CD14-positive monocyte (primary cell): ENCODE measurements at regions not wholly inside any gene's neighbourhood (a gene's known extent, or its start where the extent isn't known, plus 50 kb on each side); places are given as distances from the start of the nearest gene placed in this dataset.

Experiments
- DNase-seq, 3 donors: peaks; one replicate each; pipeline ENCODE4 v3.0.0-alpha.2; 2011 to 2022
- H2AFZ ChIP-seq: 2 replicates; pipeline ENCODE4 v1.6.0; 2012; ENCODE audit warnings: mild to moderate bottlenecking, low read depth, low read length, inconsistent platforms; ENCODE audit not compliant: insufficient read depth, poor library complexity, severe bottlenecking
- H3K27ac ChIP-seq, 2 donors: 1 replicate in 1 of 2; 2 replicates in 1 of 2; pipeline ENCODE4 v1.5.1; 2012 to 2013; ENCODE audit warnings: low read length in 2 of 2, control low read depth in 1 of 2, inconsistent platforms in 1 of 2, low read depth in 1 of 2, mild to moderate bottlenecking in 1 of 2
- H3K27me3 ChIP-seq, 2 donors: one replicate each; pipeline versions ENCODE4 v1.6.0 to v1.6.1; 2011 to 2013; ENCODE audit warnings: low read length in 2 of 2; ENCODE audit not compliant: control insufficient read depth in 2 of 2, insufficient read depth in 2 of 2
- H3K36me3 ChIP-seq, 2 donors: replicated peaks in 1 of 2; 1 replicate in 1 of 2; 2 replicates in 1 of 2; pipeline versions ENCODE4 v1.5.1 to v1.6.1; 2012 to 2013; ENCODE audit warnings: low read length in 2 of 2, control low read depth in 1 of 2, inconsistent platforms in 1 of 2, mild to moderate bottlenecking in 1 of 2; ENCODE audit not compliant: insufficient read depth in 2 of 2, control insufficient read depth in 1 of 2
- H3K4me1 ChIP-seq, 2 donors: 1 replicate in 1 of 2; 2 replicates in 1 of 2; pipeline versions ENCODE4 v1.5.1 to v1.6.1; 2012 to 2013; ENCODE audit warnings: low read length in 2 of 2, control low read depth in 1 of 2, inconsistent platforms in 1 of 2, mild to moderate bottlenecking in 1 of 2, moderate library complexity in 1 of 2; ENCODE audit not compliant: insufficient read depth in 2 of 2, control insufficient read depth in 1 of 2
- H3K4me2 ChIP-seq: replicated peaks from 2 replicates; pipeline ENCODE3; 2012; ENCODE audit warnings: low read length, moderate library complexity, mild to moderate bottlenecking; ENCODE audit not compliant: poor library complexity, severe bottlenecking; ENCODE audit errors: extremely low read depth
- H3K4me3 ChIP-seq, 3 experiments: fragments of 200-600 bp in 1 of 3; sonication (generic) in 1 of 3; replicated peaks in 1 of 3; 1 replicate in 2 of 3; 2 replicates in 1 of 3; pipeline ENCODE4 v1.5.1; 2011 to 2013; ENCODE audit warnings: low read length in 3 of 3, mild to moderate bottlenecking in 3 of 3, control low read depth in 2 of 3, low read depth in 2 of 3, inconsistent platforms in 1 of 3, moderate library complexity in 1 of 3
- H3K79me2 ChIP-seq: 2 replicates; pipeline ENCODE4 v1.6.0; 2012; ENCODE audit warnings: mild to moderate bottlenecking, control low read depth, inconsistent platforms, low read length, moderate library complexity; ENCODE audit not compliant: insufficient read depth
- H3K9ac ChIP-seq: 2 replicates; pipeline ENCODE4 v1.6.0; 2017; ENCODE audit warnings: low read length, mild to moderate bottlenecking; ENCODE audit not compliant: insufficient read depth, poor library complexity, severe bottlenecking
- H3K9me3 ChIP-seq, 2 donors: replicated peaks in 1 of 2; 1 replicate in 1 of 2; 2 replicates in 1 of 2; pipeline versions ENCODE4 v1.5.1 to v1.6.1; 2012 to 2013; ENCODE audit warnings: low read length in 2 of 2, control low read depth in 1 of 2; ENCODE audit not compliant: control insufficient read depth in 1 of 2, insufficient read depth in 1 of 2
- H4K20me1 ChIP-seq: 2 replicates; pipeline ENCODE4 v1.6.0; 2012; ENCODE audit warnings: mild to moderate bottlenecking, low read length, control low read depth, moderate library complexity; ENCODE audit not compliant: insufficient read depth
- H3K27ac Mint-ChIP-seq, 7 donors: one replicate each; pipeline ENCODE4 v1.8.0; 2020; ENCODE audit warnings: mild to moderate bottlenecking in 7 of 7, mixed read lengths in 7 of 7, moderate library complexity in 6 of 7, inconsistent platforms in 2 of 7
- H3K27me3 Mint-ChIP-seq, 3 donors: one replicate each; pipeline ENCODE4 v1.8.0; 2021 to 2022; ENCODE audit warnings: low read depth in 3 of 3, mild to moderate bottlenecking in 3 of 3, mixed read lengths in 3 of 3, moderate library complexity in 3 of 3, inconsistent platforms in 1 of 3
- H3K36me3 Mint-ChIP-seq, 2 donors: one replicate each; pipeline ENCODE4 v1.8.0; 2020; ENCODE audit warnings: mixed read lengths in 2 of 2, inconsistent platforms in 1 of 2, mild to moderate bottlenecking in 1 of 2
- H3K4me1 Mint-ChIP-seq: one replicate; pipeline ENCODE4 v1.8.0; 2020; ENCODE audit warnings: mild to moderate bottlenecking, mixed read lengths
- H3K4me3 Mint-ChIP-seq, 2 donors: one replicate each; pipeline ENCODE4 v1.8.0; 2020; ENCODE audit warnings: mild to moderate bottlenecking in 2 of 2, mixed read lengths in 2 of 2, moderate library complexity in 1 of 2
- H3K9me3 Mint-ChIP-seq, 7 donors: one replicate each; pipeline ENCODE4 v1.8.0; 2020 to 2022; ENCODE audit warnings: mixed read lengths in 7 of 7, mild to moderate bottlenecking in 6 of 7, moderate library complexity in 6 of 7, inconsistent platforms in 2 of 7
- WGBS: methylation state at CpG from one replicate; pipeline ENCODE4 v1.1.5; 2013; ENCODE audit warnings: missing lambda C conversion rate; ENCODE audit not compliant: insufficient coverage; 5-methylcytosine and 5-hydroxymethylcytosine counted together
- intact Hi-C, 2 donors: fragments of 100-400 bp; cut with micrococcal nuclease; formaldehyde crosslinking; loops; one replicate each; pipeline versions ENCODE4 v1.15.0 to v1.15.1; 2023
- TF ChIP-seq, protein P1 (sequence below): fragments of 200-600 bp; IDR thresholded peaks from one replicate; pipeline ENCODE4 v1.8.0; 2022; ENCODE audit warnings: antibody characterized with exemption, mild to moderate bottlenecking

DNA sequence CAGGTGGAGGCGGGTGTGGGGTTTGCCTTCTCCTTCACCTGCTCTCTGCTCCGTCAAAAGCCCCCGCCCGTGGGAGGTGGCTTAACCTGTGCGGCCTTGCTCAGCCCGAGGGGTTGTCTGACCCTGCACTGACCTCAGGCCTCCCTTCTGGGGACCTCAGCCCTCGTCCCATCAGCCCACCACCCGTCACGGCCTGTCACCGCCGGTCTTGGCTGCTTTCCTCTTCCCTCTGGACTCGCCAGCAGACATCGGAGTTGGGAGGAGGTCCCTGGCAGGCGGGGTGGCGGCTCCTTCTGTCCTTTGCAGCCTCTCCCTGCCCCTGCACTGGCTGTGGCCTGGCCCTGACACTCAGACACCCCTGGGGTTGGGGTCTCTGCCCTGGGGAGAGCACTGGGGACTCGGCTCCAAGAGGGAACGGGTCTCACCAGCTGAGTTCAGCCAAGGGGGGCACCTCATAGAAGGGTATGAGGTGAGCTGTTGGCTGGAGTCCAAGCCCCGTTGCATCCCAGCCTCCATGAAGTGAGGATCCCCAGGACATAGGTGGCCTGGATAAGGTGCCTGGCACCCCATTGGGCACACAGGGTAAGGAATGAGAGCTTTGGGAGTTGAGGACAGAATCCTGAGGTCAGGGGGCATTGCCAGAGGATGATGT is 999.6 kb downstream of the BRD1 start:
- H3K4me1 Mint-ChIP-seq = no peaks in the 10 kb centered on the region
- intact Hi-C loops = no loop called here
- no peak overlapping the region for H3K27ac ChIP-seq
- DNase-seq = no peak
- no peaks in the 10 kb centered on the region for H3K36me3 ChIP-seq
- no peak overlapping the region for H3K4me2 ChIP-seq
- H4K20me1 ChIP-seq = no peaks in the 10 kb centered on the region
- H3K27me3 Mint-ChIP-seq = peaks cover 5 to 13% (median 5%) of the 10 kb centered on the region in 3 donors
- H3K27ac Mint-ChIP-seq = no peak overlapping the region
- H3K36me3 Mint-ChIP-seq = no peaks in the 10 kb centered on the region
- TF ChIP-seq, protein P1, sequence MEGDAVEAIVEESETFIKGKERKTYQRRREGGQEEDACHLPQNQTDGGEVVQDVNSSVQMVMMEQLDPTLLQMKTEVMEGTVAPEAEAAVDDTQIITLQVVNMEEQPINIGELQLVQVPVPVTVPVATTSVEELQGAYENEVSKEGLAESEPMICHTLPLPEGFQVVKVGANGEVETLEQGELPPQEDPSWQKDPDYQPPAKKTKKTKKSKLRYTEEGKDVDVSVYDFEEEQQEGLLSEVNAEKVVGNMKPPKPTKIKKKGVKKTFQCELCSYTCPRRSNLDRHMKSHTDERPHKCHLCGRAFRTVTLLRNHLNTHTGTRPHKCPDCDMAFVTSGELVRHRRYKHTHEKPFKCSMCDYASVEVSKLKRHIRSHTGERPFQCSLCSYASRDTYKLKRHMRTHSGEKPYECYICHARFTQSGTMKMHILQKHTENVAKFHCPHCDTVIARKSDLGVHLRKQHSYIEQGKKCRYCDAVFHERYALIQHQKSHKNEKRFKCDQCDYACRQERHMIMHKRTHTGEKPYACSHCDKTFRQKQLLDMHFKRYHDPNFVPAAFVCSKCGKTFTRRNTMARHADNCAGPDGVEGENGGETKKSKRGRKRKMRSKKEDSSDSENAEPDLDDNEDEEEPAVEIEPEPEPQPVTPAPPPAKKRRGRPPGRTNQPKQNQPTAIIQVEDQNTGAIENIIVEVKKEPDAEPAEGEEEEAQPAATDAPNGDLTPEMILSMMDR = no peak
- no peak overlapping the region for H3K4me3 Mint-ChIP-seq
- peaks cover 0 to 24% of the 10 kb centered on the region in 2 donors for H3K9me3 ChIP-seq
- no peak overlapping the region for H2AFZ ChIP-seq
- H3K9me3 Mint-ChIP-seq = peaks cover 0 to 15% (median 10%) of the 10 kb centered on the region in 7 donors
- H3K4me3 ChIP-seq = no peak overlapping the region
- 84% methylated on average over 11 of the region's 18 CpGs for WGBS
- no peak overlapping the region for H3K9ac ChIP-seq
- H3K27me3 ChIP-seq = no peaks in the 10 kb centered on the region
- H3K79me2 ChIP-seq = no peaks in the 10 kb centered on the region
- H3K4me1 ChIP-seq = no peaks in the 10 kb centered on the region

DNA sequence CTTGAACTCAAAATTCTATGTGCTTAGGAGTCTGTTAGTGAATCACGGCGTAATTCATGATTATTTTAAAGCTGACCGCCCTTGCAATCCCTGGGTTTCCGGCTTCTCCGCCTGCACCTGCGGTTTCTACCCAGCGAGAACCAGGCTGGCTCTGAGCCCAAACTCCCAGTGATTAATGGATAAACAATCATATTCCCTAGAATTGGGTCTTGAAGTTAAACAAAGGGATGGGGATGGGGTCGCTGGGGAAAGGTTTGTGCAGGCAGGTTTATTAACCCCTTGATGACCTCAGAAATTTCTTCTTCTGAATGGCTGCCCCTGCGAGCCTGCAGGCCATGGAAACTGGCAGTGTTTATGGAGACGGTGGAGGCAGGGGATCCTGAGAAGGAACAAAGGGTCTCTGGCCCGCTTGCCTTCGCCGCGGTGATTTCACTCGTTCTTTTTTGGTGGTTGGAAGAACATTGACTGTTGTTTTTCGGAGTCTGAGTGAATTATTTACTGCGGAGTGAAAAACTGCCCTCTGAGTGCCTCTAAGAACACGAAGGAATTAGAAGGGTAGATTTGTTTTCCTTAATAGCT is 1000.3 kb downstream of the BRD1 start:
- H3K9me3 Mint-ChIP-seq = peaks cover 0 to 14% (median 4%) of the 10 kb centered on the region in 7 donors
- 69% methylated on average over 10 of the region's 18 CpGs for WGBS
- H3K4me2 ChIP-seq = no peak overlapping the region
- H3K36me3 Mint-ChIP-seq = no peaks in the 10 kb centered on the region
- TF ChIP-seq, protein P1 = no peak
- H3K4me1 Mint-ChIP-seq = no peaks in the 10 kb centered on the region
- no peaks in the 10 kb centered on the region for H3K27me3 ChIP-seq
- intact Hi-C loops = no loop called here
- H3K36me3 ChIP-seq = no peaks in the 10 kb centered on the region
- H3K9ac ChIP-seq = no peak overlapping the region
- H3K27ac Mint-ChIP-seq = no peak overlapping the region
- H3K4me3 ChIP-seq = no peak overlapping the region
- H3K27ac ChIP-seq = no peak overlapping the region
- H3K79me2 ChIP-seq = no peaks in the 10 kb centered on the region
- H3K4me3 Mint-ChIP-seq = no peak overlapping the region
- no peaks in the 10 kb centered on the region for H4K20me1 ChIP-seq
- no peak for DNase-seq
- H2AFZ ChIP-seq = no peak overlapping the region
- peaks cover 2 to 13% (median 7%) of the 10 kb centered on the region in 3 donors for H3K27me3 Mint-ChIP-seq
- peaks cover 0 to 18% of the 10 kb centered on the region in 2 donors for H3K9me3 ChIP-seq
- H3K4me1 ChIP-seq = no peaks in the 10 kb centered on the region
